ENCODE measurements at regions not wholly inside any gene's neighbourhood (a gene's known extent, or its start where the extent isn't known, plus 50 kb on each side); places are given as distances from the start of the nearest gene placed in this dataset.
A peak's percentile ranks its signal among the peaks of the same experiment; 100 is the strongest.
"Not testable (repeated sequence)": the region's sequence is repeated elsewhere in the genome, so short reads cannot be mapped to it uniquely, and the experiment has no call there.

DNA sequence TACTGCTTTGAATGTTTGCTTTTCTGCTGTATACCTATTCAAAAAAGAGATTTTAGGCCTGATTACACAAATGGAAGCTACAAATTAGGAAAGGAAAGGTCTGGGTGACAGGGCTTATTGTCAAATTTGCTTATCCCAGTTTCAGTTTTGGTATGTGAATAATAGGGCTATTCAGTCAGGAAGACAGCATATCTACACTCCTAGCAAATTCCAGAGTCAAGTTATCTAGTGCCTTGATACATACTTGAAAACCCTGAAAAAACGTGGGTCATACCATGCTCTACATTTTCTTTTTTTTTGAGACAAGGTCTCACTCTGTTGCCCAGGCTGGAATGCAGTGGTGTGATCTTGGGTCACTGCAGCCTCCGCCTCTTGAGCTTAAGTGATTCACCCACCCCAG, 59.2 kb upstream of the CCDC180 start:
- not testable (repeated sequence) for H3K27ac Mint-ChIP-seq; H3K27me3 Mint-ChIP-seq; H3K4me1 Mint-ChIP-seq; H3K4me3 Mint-ChIP-seq; ATAC-seq; DNase-seq; H3K36me3 Mint-ChIP-seq (ENCODE audit: low read depth); H3K9me3 Mint-ChIP-seq

DNA sequence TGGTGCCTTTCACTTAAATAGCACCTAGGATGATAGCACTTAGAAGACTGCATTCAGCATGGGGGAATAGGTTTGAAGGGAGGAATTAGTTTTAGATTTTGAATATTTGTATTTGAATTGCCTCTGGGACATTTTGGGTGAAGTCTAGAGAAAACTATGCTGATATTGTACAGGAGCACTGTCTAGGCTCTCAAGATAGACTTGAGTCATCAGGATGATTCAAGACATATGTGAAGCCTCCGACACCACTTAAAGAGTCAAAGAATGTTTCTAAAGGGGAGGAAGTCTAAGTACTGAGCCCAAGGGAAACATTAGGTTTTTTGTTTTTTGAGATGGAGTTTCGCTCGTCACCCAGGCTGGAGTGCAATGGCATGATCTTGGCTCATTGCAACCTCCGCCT, 63.9 kb upstream of the CCDC180 start:
- no peak overlapping the region for H3K4me3 Mint-ChIP-seq
- H3K9me3 Mint-ChIP-seq, result no peaks in the 10 kb centered on the region
- ATAC-seq, result no peak
- H3K27me3 Mint-ChIP-seq, result no peaks in the 10 kb centered on the region
- H3K36me3 Mint-ChIP-seq (ENCODE audit: low read depth), result peaks cover 1% of the 10 kb centered on the region
- H3K4me1 Mint-ChIP-seq, result peaks cover 9% of the 10 kb centered on the region
- DNase-seq, result no peak
- no peak overlapping the region for H3K27ac Mint-ChIP-seq

DNA sequence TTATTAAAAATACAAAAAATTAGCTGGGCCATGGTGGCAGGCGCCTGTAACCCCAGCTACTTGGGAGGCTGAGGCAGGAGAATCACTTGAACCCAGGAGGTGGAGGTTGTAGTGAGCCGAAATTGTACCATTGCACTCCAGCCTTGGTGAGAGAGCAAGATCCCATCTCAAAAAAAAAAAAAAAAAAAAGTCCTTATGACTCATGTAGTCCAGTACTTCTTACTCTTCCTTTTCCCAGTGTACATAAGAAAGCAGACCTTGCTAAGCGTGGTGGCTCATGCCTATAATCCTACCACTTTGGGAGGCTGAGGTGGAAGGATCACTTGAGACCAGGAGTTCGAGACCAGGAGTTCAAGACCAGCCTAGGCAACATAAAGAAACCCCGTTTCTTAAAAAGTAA, 66.0 kb upstream of the CCDC180 start:
- H3K27ac Mint-ChIP-seq; H3K27me3 Mint-ChIP-seq; H3K36me3 Mint-ChIP-seq (ENCODE audit: low read depth); DNase-seq; ATAC-seq; H3K4me3 Mint-ChIP-seq; H3K9me3 Mint-ChIP-seq: not testable (repeated sequence)
- peaks cover 17% of the 10 kb centered on the region for H3K4me1 Mint-ChIP-seq

DNA sequence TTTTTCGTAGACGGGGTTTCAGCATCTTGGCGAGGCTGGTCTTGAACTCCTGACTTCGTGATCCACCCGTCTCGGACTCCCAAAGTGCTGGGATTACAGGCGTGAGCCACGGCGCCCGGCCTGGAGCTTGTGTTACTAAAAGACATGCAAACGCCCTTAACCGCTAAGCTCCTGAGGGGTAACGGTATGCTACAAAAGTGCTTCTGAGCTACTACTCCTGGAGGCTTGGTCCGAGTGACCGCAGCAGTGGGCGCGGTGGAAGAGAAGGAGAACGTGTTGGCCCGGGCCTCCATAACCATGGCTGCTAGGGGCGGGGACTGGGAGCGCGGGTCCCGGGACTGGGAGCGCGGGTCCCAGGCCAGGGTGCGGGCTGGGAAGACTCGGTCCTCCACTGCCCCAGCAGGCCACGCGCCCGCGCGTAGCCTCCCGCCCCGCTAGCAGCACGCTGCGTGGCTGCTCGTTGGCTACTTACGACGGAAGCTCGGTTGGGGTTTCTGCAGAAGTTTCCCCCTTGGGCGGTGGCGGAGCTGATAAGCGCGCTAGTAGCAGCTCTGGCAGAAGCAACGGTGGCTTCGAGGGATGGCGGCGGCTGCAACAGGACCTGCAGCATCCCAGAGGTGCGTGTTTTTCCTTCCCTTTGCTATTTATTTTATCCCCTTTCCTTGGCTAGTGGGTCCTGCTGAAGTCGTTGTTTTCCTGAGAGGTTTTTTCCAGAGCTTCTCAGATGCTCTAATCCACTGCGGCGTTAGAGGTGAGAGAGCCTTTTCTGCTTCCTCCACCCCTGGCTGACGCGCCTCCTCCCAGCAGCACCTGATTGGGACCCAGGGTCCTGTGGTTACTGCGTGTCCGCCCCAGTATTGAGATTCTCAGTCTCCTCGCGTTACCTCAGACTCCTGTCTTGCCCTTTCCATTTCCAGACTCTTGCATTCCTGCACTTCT, 69.2 kb upstream of the CCDC180 start:
- H3K4me1 Mint-ChIP-seq, result peaks cover 17% of the 10 kb centered on the region
- H3K4me3 Mint-ChIP-seq, result peak overlapping the region; percentile 91
- peak; percentile 72 for DNase-seq
- no peaks in the 10 kb centered on the region for H3K9me3 Mint-ChIP-seq
- ATAC-seq, result peak; percentile 92
- H3K27me3 Mint-ChIP-seq, result no peaks in the 10 kb centered on the region
- peak overlapping the region; percentile 91 for H3K27ac Mint-ChIP-seq
- peaks cover 2% of the 10 kb centered on the region for H3K36me3 Mint-ChIP-seq (ENCODE audit: low read depth)

DNA sequence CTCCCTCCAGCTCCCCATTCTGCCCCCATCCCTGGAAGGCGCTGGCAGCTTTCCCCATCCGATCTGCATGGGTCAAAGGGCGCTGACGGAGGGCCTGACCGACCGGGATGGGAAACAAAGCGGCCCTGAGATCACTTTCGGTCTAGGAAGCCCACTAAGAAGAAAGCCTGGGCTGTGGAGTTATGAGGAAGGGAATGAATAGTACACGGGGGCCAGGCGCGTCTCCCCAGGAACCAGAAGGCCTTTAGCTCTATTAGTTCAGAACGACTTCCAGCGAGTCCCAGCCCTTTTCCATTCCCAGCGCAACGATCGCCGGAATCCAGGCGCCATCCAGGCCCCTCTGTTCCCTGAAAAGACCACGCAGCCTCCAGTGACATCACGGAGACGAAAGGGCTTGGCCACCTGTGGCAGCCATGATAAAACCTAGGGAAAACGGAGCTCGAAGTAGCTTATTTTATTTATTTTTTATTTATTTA, 70.1 kb upstream of the CCDC180 start:
- DNase-seq (no peak), ATAC-seq (no peak)
- H3K4me3 Mint-ChIP-seq, result peak overlapping the region; percentile 91
- no peaks in the 10 kb centered on the region for H3K27me3 Mint-ChIP-seq
- peak overlapping the region; percentile 91 for H3K27ac Mint-ChIP-seq
- peaks cover 17% of the 10 kb centered on the region for H3K4me1 Mint-ChIP-seq
- peaks cover 7% of the 10 kb centered on the region for H3K36me3 Mint-ChIP-seq (ENCODE audit: low read depth)
- no peaks in the 10 kb centered on the region for H3K9me3 Mint-ChIP-seq

DNA sequence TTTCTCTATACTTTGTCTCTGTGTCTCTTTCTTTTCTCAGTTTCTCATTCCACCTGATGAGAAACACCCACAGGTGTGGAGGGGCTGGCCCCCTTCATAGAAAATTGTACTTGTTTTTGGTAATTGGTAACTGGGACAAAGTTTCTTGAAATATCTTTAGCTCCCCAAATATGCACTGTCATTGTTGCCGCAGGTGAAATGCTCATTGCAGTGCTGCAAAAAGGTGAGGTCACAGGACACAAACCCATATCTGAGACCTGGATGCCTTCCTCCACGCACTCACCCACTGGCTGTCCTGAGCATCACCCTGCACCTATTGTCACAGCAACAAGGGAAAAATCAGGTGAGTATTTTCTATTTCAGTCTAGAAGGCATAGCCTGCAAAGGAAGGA, 74.5 kb upstream of the CCDC180 start:
- not testable (repeated sequence) for DNase-seq; H3K27me3 Mint-ChIP-seq; H3K4me3 Mint-ChIP-seq; H3K4me1 Mint-ChIP-seq; H3K9me3 Mint-ChIP-seq; H3K36me3 Mint-ChIP-seq (ENCODE audit: low read depth); ATAC-seq; H3K27ac Mint-ChIP-seq

DNA sequence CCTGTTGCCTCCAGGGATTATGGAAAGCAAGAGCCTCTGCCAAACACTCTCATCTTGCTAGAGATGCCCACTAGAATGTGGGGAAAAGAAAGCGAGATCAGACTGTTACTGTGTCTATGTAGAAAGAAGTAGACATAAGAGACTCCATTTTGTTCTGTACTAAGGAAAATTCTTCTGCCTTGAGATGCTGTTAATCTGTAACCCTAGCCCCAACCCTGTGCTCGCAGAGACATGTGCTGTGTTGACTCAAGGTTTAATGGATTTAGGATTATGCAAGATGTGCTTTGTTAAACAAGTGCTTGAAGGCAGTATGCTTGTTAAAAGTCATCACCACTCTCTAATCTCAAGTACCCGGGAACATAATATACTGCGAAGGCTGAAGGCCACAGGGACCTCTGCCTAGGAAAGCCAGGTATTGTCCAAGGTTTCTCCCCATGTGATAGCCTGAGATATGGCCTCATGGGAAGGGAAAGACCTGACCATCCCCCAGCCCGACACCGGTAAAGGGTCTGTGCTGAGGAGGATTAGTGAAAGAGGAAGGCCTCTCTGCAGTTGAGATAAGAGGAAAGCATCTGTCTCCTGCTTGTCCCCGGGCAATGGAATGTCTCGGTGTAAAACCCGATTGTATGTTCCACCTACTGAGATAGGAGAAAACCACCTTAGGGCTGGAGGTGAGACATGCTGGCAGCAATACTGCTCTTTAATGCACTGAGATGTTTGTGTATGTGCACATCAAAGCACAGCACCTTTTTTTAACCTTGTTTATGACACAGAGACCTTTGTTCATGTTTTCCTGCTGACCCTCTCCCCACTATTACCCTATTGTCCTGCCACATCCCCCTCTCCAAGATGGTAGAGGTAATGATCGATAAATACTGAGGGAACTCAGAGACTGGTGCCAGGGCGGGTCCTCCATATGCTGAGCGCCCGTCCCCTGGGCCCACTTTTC, 75.1 kb upstream of the CCDC180 start:
- not testable (repeated sequence) for H3K27ac Mint-ChIP-seq; H3K4me1 Mint-ChIP-seq; H3K9me3 Mint-ChIP-seq; H3K27me3 Mint-ChIP-seq; DNase-seq; H3K36me3 Mint-ChIP-seq (ENCODE audit: low read depth); ATAC-seq; H3K4me3 Mint-ChIP-seq

DNA sequence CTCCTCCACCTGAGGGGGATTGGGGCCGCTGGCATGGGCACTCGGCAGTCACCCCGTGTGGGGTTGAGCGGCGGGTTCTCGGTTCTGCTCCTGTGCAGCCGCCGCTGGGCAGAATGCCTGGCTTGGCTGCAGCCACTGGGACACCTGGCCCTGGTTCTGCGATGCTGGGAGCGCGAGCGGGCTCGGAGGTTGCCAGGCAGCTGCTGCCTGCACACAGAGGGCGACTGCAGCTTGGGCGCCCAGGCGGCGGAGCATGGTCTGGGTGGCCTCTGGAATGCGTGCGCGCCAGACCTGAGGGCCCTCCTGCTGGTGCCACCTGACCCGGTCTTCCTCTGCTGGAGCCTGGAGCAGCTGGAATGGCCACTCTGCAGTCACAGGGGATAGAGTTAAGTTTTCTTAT, 85.1 kb upstream of the CCDC180 start:
- ATAC-seq, result not testable (repeated sequence)

DNA sequence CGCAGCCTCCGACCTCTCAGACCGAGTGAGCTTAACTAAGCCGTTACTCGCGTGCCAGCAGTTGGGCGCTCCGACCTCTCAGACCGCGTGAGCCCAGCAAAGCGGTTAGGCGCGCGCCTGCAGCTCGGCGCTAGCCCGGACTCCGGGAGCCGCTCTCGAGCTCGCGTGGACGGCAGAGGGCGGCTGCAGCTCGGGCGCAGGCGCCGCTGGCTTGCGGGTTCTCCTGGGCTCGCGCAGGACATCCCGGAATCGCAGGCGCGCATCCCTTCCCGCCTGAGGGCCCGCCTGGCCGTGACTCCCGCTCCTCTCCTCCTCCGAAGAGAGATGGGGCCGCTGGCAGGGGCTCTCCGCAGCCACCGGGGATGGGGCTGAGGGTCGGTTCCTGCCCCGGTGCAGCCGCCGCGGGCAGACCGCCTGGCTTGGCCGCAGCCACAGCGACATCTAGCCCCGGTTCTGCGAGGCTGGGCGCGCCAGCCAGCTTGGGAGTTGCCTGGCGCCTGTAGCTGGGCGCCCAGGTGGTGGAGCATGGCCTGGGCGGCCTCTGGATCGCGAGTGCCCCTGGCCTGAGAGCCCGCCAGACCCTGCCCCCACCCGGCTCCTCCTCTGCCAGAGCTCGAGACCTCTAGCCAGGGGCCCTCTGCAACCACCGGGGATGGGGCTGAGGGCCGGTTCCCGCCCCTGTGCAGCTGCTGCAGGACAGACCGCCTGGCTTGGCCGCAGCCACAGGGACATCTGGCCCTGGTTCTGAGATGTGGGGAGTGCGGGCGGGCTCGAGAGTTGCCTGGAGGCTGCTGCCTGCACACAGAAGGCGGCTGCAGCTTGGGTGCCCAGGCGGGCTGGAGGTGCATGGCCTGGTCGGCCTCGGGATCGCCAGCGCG, 85.7 kb upstream of the CCDC180 start:
- H3K9me3 Mint-ChIP-seq; H3K27ac Mint-ChIP-seq; H3K4me1 Mint-ChIP-seq; H3K36me3 Mint-ChIP-seq (ENCODE audit: low read depth): not testable (repeated sequence)
- Mint-ChIP-seq H3K4me3 (peak overlapping the region; percentile 78), H3K27me3 (peaks cover 50% of the 10 kb centered on the region)
- DNase-seq (peak; percentile 64), ATAC-seq (peak; percentile 93)

More for the DNA sequence above, 85.1 kb upstream of the CCDC180 start:
- H3K36me3 Mint-ChIP-seq (ENCODE audit: low read depth); H3K27ac Mint-ChIP-seq; H3K4me1 Mint-ChIP-seq; DNase-seq; H3K4me3 Mint-ChIP-seq; H3K9me3 Mint-ChIP-seq: not testable (repeated sequence)
- peaks cover 50% of the 10 kb centered on the region for H3K27me3 Mint-ChIP-seq

DNA sequence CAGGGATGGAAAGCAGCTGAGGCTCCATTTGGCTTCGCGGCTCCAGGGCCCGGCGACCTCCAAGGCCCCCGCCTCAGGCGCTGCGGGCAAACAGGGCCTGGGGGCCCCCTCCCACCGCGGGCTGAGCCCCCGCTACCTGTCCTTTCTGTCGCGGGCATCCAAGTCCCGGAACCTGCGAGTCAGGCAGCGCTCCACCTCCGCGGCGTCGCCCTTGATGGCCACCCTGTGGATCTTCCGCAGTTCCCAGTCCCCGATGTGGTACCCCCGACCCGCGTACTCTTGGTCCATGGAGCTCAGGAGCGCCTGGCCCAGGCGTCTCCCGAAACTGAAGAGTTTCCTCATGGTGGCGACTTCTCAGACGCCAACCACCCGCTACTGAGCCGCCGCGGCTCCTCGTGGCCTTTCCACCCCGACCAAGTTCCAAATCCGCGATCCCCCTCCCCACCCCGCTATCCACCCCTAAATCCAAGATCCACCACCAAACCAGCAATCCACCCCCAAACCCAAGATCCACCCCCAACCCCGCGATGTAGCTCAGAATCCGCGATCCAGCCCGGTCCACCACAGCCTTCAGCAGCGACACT, 86.5 kb upstream of the CCDC180 start:
- H3K27ac Mint-ChIP-seq, result no peak overlapping the region
- ATAC-seq, result peak; percentile 20
- H3K4me1 Mint-ChIP-seq, result peaks cover 4% of the 10 kb centered on the region
- peak; percentile 10 for DNase-seq
- H3K4me3 Mint-ChIP-seq, result peak overlapping the region; percentile 78
- peaks cover 48% of the 10 kb centered on the region for H3K27me3 Mint-ChIP-seq
- no peaks in the 10 kb centered on the region for H3K9me3 Mint-ChIP-seq
- H3K36me3 Mint-ChIP-seq (ENCODE audit: low read depth), result no peaks in the 10 kb centered on the region

DNA sequence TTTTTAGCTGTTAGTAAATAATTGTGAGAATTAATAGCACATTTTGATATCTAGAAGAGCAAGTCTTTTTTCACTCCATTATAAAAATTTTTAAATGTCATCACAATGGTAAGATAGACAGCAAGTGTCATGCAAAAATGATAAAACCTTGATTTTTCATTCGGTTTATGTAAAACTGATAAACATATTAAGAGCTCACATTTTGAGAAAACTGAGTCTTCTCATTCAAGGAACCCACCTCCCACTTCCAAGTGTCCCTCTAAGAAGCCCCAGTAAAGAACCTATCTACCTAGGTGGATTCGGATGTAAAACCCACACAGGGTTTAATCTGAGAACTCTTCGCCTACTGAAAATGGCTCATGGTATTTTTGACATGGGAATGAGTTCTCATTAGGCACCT, 87.1 kb upstream of the CCDC180 start:
- peaks cover 43% of the 10 kb centered on the region for H3K27me3 Mint-ChIP-seq
- H3K36me3 Mint-ChIP-seq (ENCODE audit: low read depth); H3K4me3 Mint-ChIP-seq; H3K27ac Mint-ChIP-seq; ATAC-seq; H3K4me1 Mint-ChIP-seq; DNase-seq; H3K9me3 Mint-ChIP-seq: not testable (repeated sequence)

DNA sequence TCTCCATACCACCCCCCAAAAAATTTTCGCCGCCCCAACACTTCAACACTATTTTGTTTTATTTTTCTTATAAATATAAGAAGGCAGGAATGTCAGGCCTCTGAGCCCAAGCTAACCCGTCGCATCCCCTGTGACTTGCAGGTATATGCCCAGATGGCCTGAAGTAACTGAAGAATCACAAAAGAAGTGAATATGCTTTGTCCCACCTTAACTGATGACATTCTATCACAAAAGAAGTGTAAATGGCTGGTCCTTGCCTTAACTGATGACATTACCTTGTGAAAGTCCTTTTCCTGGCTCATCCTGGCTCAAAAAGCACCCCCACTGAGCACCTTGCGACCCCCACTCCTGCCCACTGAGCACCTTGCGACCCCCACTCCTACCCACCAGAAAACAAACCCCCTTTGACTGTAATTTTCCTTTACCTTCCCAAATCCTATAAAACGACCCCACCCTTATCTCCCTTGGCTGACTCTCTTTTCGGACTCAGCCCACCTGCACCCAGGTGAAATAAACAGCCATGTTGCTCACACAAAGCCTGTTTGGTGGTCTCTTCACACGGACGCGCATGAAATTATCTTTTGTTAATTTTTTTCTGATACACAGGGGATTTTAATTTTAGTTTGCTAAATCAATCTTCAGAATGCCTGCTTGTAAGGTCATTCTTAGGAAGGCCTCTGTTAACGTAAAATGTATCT, 87.9 kb upstream of the CCDC180 start:
- not testable (repeated sequence) for H3K36me3 Mint-ChIP-seq (ENCODE audit: low read depth); H3K4me1 Mint-ChIP-seq; ATAC-seq; H3K27ac Mint-ChIP-seq; H3K9me3 Mint-ChIP-seq; DNase-seq; H3K4me3 Mint-ChIP-seq
- peaks cover 39% of the 10 kb centered on the region for H3K27me3 Mint-ChIP-seq

DNA sequence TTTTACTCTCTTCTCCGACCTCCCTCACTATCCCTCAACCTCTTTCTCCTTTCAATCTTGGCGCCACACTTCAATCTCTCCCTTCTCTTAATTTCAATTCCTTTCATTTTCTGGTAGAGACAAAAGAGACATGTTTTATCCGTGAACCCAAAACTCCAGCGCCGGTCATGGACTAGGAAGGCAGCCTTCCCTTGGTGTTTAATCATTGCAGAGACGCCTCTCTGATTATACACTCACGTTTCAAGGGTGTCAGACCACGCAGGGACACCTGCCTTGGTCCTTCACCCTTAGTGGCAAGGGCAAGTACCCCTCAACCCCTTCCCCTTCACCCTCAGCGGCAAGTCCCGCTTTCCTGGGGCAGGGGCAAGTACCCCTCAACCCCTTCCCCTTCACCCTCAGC, 92.3 kb upstream of the CCDC180 start:
- not testable (repeated sequence) for H3K9me3 Mint-ChIP-seq; H3K27ac Mint-ChIP-seq; H3K4me3 Mint-ChIP-seq; DNase-seq; H3K4me1 Mint-ChIP-seq; H3K36me3 Mint-ChIP-seq (ENCODE audit: low read depth); ATAC-seq
- peaks cover 11% of the 10 kb centered on the region for H3K27me3 Mint-ChIP-seq
